Activated CD4-positive, alpha-beta T cell treated with anti-CD3 and anti-CD28 coated beads, Interleukin-2, amount 10 ng/mL, durations not matched to agents 24 days and 14 days (primary cell): ENCODE measurements at regions not wholly inside any gene's neighbourhood (a gene's known extent, or its start where the extent isn't known, plus 50 kb on each side); places are given as distances from the start of the nearest gene placed in this dataset.

ENCODE experiments used
- DNase-seq: peaks from one replicate; pipeline ENCODE4 v3.0.0; 2022
- H3K27ac Mint-ChIP-seq: one replicate; pipeline ENCODE4 v1.8.0; 2022; ENCODE audit warnings: mild to moderate bottlenecking, mixed read lengths
- H3K27me3 Mint-ChIP-seq: one replicate; pipeline ENCODE4 v1.8.0; 2022; ENCODE audit warnings: mixed read lengths
- H3K36me3 Mint-ChIP-seq: one replicate; pipeline ENCODE4 v1.8.0; 2022; ENCODE audit warnings: low read depth, mild to moderate bottlenecking, mixed read lengths
- H3K4me1 Mint-ChIP-seq: one replicate; pipeline ENCODE4 v1.8.0; 2021; ENCODE audit warnings: mixed read lengths
- H3K4me3 Mint-ChIP-seq: one replicate; pipeline ENCODE4 v1.8.0; 2022; ENCODE audit warnings: mild to moderate bottlenecking, moderate library complexity, mixed read lengths
- H3K9me3 Mint-ChIP-seq: one replicate; pipeline ENCODE4 v1.8.0; 2021; ENCODE audit warnings: mixed read lengths
- intact Hi-C: fragments of 100-400 bp; cut with micrococcal nuclease; formaldehyde crosslinking; loops from one replicate; pipeline ENCODE4 v1.15.1; 2023

GRCh38 chr13:60324131-60324530 lies 72.9 kb upstream of the TDRD3 start:
- no peaks in the 10 kb centered on the region for H3K4me1 Mint-ChIP-seq
- H3K27ac Mint-ChIP-seq = no peak overlapping the region
- no peaks in the 10 kb centered on the region for H3K9me3 Mint-ChIP-seq
- intact Hi-C loops = no loop called here
- DNase-seq = no peak
- H3K4me3 Mint-ChIP-seq = no peak overlapping the region
- no peaks in the 10 kb centered on the region for H3K36me3 Mint-ChIP-seq
- peaks cover 3% of the 10 kb centered on the region for H3K27me3 Mint-ChIP-seq

- Mint-ChIP-seq H3K27ac (no peak overlapping the region), H3K27me3 (peaks cover 3% of the 10 kb centered on the region), H3K9me3 (no peaks in the 10 kb centered on the region), H3K4me1 (peaks cover 2% of the 10 kb centered on the region), H3K4me3 (no peak overlapping the region), H3K36me3 (no peaks in the 10 kb centered on the region)
- intact Hi-C loops = no loop called here
- DNase-seq = no peak
These were observed 70.7 kb upstream of the TDRD3 start for GRCh38 chr13:60326273-60326672.

- Mint-ChIP-seq H3K4me1 (peaks cover 2% of the 10 kb centered on the region), H3K27me3 (peaks cover 9% of the 10 kb centered on the region), H3K4me3 (no peak overlapping the region), H3K27ac (no peak overlapping the region), H3K9me3 (no peaks in the 10 kb centered on the region), H3K36me3 (no peaks in the 10 kb centered on the region)
- intact Hi-C loops = no loop called here
- DNase-seq = no peak
These were observed 69.5 kb upstream of the TDRD3 start for GRCh38 chr13:60327511-60327910.

- Mint-ChIP-seq H3K4me1 (peaks cover 2% of the 10 kb centered on the region), H3K36me3 (no peaks in the 10 kb centered on the region), H3K9me3 (no peaks in the 10 kb centered on the region), H3K27me3 (peaks cover 10% of the 10 kb centered on the region), H3K4me3 (no peak overlapping the region), H3K27ac (no peak overlapping the region)
- intact Hi-C loops = no loop called here
- no peak for DNase-seq
These were observed 68.9 kb upstream of the TDRD3 start for GRCh38 chr13:60328073-60328472.

- H3K27me3 Mint-ChIP-seq = peaks cover 15% of the 10 kb centered on the region
- no peaks in the 10 kb centered on the region for H3K9me3 Mint-ChIP-seq
- intact Hi-C loops = no loop called here
- no peaks in the 10 kb centered on the region for H3K36me3 Mint-ChIP-seq
- H3K4me1 Mint-ChIP-seq = peaks cover 2% of the 10 kb centered on the region
- no peak overlapping the region for H3K27ac Mint-ChIP-seq
- H3K4me3 Mint-ChIP-seq = no peak overlapping the region
- DNase-seq = peak; percentile 63
These were observed 67.6 kb upstream of the TDRD3 start for GRCh38 chr13:60329221-60329923.

GRCh38 chr13:60331249-60332012 lies 65.6 kb upstream of the TDRD3 start:
- H3K27me3 Mint-ChIP-seq = peaks cover 15% of the 10 kb centered on the region
- intact Hi-C loops = no loop called here
- no peaks in the 10 kb centered on the region for H3K9me3 Mint-ChIP-seq
- H3K36me3 Mint-ChIP-seq = no peaks in the 10 kb centered on the region
- DNase-seq = no peak
- peaks cover 2% of the 10 kb centered on the region for H3K4me1 Mint-ChIP-seq
- no peak overlapping the region for H3K4me3 Mint-ChIP-seq
- H3K27ac Mint-ChIP-seq = no peak overlapping the region

- no peak overlapping the region for H3K27ac Mint-ChIP-seq
- H3K4me1 Mint-ChIP-seq = peaks cover 2% of the 10 kb centered on the region
- H3K9me3 Mint-ChIP-seq = no peaks in the 10 kb centered on the region
- no peaks in the 10 kb centered on the region for H3K36me3 Mint-ChIP-seq
- peaks cover 11% of the 10 kb centered on the region for H3K27me3 Mint-ChIP-seq
- no peak overlapping the region for H3K4me3 Mint-ChIP-seq
- intact Hi-C loops = no loop called here
- no peak for DNase-seq
These were observed 64.3 kb upstream of the TDRD3 start for GRCh38 chr13:60332682-60333081.

GRCh38 chr13:60334310-60334709 lies 62.7 kb upstream of the TDRD3 start:
- intact Hi-C loops = no loop called here
- Mint-ChIP-seq H3K27me3 (peaks cover 14% of the 10 kb centered on the region), H3K9me3 (no peaks in the 10 kb centered on the region), H3K27ac (no peak overlapping the region), H3K36me3 (no peaks in the 10 kb centered on the region), H3K4me3 (no peak overlapping the region), H3K4me1 (peaks cover 2% of the 10 kb centered on the region)
- DNase-seq = no peak

- peaks cover 16% of the 10 kb centered on the region for H3K27me3 Mint-ChIP-seq
- H3K36me3 Mint-ChIP-seq = no peaks in the 10 kb centered on the region
- no peak overlapping the region for H3K4me3 Mint-ChIP-seq
- no peaks in the 10 kb centered on the region for H3K9me3 Mint-ChIP-seq
- no peak overlapping the region for H3K27ac Mint-ChIP-seq
- intact Hi-C loops = loop anchor here (1.0 kb wide), 3 partner anchors 96 to 944 kb away; no protein-coding TSS in a partner anchor
- no peaks in the 10 kb centered on the region for H3K4me1 Mint-ChIP-seq
- no peak for DNase-seq
These were observed 61.5 kb upstream of the TDRD3 start for GRCh38 chr13:60335531-60335930.

GRCh38 chr13:60338754-60339153 lies 58.3 kb upstream of the TDRD3 start:
- H3K4me1 Mint-ChIP-seq = no peaks in the 10 kb centered on the region
- peak; percentile 17 for DNase-seq
- no peaks in the 10 kb centered on the region for H3K36me3 Mint-ChIP-seq
- peaks cover 5% of the 10 kb centered on the region for H3K27me3 Mint-ChIP-seq
- H3K9me3 Mint-ChIP-seq = no peaks in the 10 kb centered on the region
- no peak overlapping the region for H3K27ac Mint-ChIP-seq
- H3K4me3 Mint-ChIP-seq = no peak overlapping the region
- intact Hi-C loops = no loop called here

GRCh38 chr13:60343978-60344377 lies 53.0 kb upstream of the TDRD3 start:
- Mint-ChIP-seq H3K36me3 (no peaks in the 10 kb centered on the region), H3K9me3 (no peaks in the 10 kb centered on the region), H3K27ac (no peak overlapping the region), H3K4me1 (no peaks in the 10 kb centered on the region), H3K27me3 (peaks cover 11% of the 10 kb centered on the region), H3K4me3 (no peak overlapping the region)
- intact Hi-C loops = no loop called here
- peak; percentile 9 for DNase-seq

GRCh38 chr13:60347174-60347573 lies 49.8 kb upstream of the TDRD3 start:
- Mint-ChIP-seq H3K27ac (no peak overlapping the region), H3K4me3 (no peak overlapping the region), H3K4me1 (no peaks in the 10 kb centered on the region), H3K36me3 (no peaks in the 10 kb centered on the region), H3K27me3 (peaks cover 7% of the 10 kb centered on the region), H3K9me3 (no peaks in the 10 kb centered on the region)
- intact Hi-C loops = no loop called here
- no peak for DNase-seq
